NCI-H2171 treated with DMSO at 0.1 percent for 48 hours (cell line): ENCODE measurements at regions not wholly inside any gene's neighbourhood (a gene's known extent, or its start where the extent isn't known, plus 50 kb on each side); places are given as distances from the start of the nearest gene placed in this dataset.
A peak's percentile ranks its signal among the peaks of the same experiment; 100 is the strongest.

Experiments used
- DNase-seq: peaks from one replicate; lab custom pipeline; 2025; lab: John Stamatoyannopoulos, UW

DNA sequence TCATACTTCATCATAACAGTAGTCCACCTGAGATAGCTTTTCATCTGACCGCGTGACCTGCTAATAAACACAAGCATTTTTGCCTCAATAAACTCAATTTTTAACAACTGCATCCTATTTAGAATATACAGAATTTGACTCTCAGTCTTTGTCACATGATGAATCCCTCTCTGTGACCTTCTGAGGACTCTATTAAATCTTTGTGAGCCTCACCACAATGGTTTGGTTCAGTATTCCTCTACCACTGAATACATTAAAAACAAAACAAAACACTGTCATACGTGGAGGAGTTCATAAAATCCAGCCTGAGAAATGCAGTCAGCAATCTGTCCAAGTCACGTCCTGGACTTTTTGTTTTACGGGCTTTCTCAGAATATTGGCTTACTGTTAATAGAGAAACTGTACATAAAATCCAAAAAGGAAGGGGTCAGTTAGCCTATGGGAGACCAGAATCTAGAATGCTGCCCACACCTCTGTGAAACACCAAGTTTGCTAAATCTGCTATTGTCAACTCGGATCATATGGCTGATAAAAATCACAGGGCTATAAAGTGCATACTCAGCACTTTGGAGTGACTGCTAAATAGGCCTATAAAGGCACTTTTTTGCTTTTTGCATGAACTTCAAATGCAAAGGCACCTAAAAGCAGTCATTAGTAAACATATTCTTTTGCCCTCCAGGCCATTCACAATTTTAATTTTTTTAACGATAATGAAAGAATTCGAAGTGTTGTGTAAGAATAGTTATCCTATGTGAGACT lies 190.3 kb upstream of the HDDC2 start:
- no peak for DNase-seq

DNA sequence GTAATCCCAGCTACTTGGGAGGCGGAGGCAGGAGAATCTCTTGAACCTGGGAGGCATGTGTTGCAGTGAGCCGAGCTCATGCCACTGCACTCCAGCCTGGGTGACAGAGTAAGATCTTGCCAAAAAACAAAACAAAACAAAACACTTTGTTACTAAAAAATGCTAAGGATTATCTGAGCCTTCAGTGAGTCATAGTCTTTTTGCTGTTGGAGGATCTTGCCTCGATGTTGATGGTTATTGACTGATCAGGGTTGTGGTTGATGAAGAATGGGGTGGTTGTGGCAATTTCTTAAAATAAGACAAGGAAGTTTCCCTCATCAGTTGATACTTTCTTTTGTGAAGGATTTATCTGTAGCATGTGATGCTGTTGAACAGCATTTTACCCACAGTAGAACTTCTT lies 196.8 kb upstream of the HDDC2 start:
- DNase-seq = no peak

DNA sequence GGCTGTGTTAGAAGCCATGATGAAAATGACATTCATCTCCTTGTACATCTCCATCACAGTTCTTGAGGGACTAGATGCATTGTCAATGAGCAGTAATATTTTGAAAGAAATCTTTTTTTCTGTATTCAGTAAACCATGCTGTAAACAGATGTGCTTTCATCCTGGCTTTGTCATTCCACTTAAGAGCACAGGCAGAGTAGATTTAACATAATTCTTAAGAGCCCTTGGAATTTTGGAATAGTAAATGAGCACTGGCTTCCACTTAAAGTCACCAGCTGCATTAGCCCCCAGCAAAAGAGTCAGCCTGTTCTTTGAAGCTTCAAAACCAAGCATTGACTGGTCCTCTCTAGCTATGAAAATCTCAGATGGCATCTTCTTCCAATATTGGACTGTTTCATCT lies 197.8 kb upstream of the HDDC2 start:
- DNase-seq = no peak

DNA sequence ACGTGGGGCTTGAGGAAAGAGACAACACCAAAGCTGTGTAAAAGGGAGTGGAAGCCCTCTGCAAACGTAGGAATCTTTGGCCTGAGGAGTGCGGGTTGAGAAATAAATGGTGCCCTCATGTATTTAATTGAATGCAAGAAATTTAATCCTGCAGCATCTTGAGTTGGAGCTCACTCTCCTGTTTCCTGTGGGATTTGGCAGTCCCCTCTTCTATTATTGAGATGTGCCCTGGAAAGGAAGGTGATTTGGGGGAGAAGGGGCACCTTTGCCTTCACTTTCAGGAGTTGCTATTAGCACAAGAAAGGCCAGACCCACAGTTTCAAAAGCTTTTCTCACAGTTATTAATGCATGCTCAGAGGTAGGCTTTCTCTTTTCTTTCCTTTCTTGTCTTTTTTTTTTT lies 201.4 kb upstream of the HDDC2 start:
- DNase-seq = peak; percentile 57

DNA sequence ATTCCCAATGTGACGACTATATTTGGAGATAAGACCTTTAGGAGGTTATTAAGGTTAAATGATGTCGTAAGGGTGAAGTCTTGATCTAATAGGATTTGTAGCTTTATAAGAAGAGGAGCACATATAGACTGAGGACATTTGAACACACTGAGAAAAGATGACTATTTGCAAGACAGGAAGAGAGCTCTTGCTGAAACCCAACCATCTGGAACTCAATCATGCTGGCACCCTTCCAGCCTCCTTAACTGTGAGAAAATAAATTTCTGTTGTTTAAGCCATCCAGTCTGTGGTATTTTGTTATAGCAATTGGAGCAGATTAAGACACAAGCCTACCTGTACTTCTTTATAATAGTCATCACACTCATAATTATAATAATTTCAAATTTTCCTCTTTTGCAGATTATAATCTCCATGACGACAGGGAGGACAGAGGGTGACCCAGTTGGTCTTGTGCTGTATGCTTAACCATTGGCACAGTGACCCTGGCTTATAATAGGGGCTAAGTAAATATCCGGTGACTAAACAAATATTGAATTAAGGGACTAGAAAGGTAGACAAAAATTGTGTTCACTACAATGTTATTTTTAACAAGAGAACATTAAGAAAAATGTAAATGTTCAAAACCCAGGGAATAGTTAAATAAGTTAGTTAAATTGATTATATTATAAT lies 206.4 kb upstream of the HDDC2 start:
- peak; percentile 89 for DNase-seq

DNA sequence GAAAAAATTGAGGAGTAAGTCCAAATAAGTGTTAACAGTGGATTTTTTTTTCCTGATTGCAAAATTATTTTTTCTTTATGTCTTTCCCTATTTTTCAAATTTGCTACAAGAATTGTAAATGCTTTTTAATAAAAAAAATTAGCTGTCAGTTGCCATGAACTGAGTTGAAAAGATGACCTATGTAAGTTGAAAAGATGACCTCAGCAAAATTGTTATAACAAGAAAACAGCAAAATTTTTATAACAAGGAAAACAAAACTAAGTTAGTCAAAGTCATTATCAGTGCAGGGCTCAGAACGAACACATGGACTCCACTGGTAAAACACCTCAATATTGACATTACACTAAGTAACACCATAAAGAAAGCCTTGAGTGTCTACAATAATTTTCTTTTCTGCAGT lies 207.0 kb upstream of the HDDC2 start:
- DNase-seq = peak; percentile 21

DNA sequence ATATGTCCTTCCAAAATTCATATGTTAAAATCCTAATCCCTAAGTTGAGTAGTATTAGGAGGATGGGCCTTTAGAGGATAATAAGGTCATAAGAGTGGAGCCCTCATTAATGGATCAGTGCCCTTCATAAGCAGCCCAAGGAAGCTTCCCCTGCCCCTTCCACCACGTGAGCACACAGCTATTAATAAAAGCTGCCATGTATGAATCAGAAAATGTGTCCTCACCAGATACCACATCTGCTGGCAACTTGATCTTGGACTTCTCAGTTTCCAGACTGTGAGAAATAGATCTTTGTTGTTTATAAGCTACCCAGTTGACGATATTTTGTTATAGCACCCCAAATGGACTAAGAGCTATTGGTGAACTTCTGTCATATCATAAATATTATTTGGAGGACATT lies 207.7 kb upstream of the HDDC2 start:
- DNase-seq = peak; percentile 42

DNA sequence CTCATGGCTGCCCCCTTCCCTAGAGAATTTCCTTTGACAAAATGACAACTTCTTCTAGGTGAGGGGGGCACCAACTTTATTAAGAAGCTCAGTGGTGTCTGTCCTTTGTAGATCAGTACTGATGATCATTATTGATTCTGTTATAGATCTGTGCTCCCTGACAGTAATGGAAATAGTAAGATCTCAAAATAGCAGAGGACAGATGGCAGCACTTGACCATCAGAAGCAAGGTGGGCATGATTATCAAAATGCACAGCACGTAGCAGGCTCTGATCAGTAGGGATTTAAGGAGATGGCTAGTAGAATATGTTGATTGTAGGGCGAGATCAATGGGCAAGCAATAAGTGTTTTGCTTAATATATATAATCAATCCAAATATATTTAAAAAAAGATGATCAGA lies 208.6 kb upstream of the HDDC2 start:
- no peak for DNase-seq

DNA sequence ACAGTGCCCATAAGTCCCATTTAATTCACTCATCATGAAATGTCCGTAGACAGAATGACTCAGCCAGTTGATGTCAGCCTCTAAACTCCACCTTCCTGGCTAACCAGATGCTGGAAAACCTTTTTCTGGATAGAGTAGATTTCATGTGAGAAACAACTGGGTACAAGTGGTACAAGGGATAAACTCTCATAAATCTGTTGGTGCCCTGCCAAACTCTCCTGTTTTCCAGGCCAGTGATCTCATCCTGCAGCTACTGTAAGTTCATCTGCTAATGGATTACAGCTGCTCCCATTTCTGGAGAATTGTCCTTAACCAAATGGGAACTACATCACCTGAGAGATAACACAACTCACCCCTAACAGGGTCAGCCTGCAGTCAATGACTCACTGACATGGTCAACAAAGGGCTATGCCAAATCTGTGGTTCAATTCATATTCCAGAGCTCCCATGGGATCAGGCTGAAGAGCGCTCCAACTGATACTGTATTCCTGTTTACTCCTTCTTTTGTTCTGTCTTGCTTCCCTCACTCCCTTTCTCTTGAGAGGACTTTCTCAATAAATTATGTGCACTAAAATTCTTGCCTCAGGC lies 210.1 kb upstream of the HDDC2 start:
- peak; percentile 90 for DNase-seq

DNA sequence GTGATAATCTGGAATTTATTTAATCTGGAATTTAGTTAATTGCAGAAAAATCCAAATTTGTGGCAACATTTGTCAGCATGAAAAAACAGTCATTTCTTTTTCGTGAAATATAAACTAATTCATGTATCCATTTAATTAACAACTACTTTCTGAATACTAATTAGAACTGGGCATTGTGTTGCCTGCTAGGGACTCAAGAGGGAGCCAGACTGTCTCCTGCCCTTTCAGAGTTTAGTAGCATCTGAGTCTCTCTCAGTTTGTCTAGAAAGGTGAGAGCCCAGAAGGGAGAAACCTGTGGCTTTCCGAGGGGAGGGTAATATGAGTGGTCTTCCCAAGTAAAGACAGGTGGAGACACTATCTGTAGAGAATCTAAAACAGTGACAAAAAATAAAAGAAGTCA lies 210.9 kb upstream of the HDDC2 start:
- DNase-seq = peak; percentile 32

DNA sequence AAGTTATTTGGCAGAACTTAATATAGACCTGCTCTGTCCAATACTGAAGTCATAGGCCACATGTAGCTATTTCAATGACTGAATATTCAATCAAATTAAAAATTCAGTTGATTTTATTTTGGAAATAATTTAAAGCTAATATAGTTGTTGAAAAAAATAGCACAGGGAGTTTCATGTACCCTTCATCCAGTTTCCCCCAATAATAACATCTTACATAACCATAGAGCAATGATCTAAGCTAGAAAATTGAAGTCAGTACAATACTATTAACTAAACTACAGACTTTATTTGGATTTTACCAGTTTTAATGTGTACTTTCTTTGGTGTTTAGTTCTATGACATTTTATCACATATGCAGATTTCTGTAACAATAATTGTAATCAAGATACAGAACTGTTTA lies 212.2 kb upstream of the HDDC2 start:
- DNase-seq = no peak

DNA sequence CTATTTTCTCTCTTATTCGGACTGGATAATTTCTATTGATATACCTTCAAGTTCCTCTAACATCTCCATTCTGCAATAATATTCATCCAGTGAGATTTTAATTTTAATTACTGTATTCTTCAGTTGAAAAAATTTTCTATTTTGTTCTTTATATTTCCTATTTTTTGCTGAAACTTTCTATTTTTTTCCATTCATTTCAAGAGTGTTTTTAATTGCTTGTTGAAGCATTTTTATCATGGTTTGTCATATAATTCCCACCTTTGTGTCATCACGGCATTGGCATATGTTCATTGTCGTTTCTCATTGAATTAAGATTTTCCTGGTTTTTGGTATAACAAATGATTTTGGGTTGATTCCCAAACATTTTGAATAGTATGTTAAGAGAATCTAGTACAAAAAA lies 214.9 kb upstream of the HDDC2 start:
- no peak for DNase-seq

DNA sequence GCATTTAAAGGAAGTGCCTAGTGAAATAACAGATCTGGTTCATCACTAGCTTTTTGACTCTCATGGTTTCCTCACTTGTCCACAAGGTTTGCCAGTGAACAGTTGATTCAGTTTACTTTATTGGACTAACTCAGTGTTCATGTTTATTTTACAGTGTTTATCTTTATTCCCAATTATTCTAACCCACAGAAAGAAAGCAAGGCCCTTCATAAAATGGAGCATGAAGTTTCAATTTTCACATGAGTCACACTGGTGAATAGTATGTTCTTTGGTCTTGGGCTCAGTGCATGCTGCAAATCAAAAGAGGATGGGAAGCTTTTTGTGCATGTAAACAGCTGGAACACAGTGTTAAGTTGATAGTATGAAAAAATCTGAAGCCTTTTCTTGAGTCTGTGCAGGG lies 217.6 kb upstream of the HDDC2 start:
- no peak for DNase-seq

DNA sequence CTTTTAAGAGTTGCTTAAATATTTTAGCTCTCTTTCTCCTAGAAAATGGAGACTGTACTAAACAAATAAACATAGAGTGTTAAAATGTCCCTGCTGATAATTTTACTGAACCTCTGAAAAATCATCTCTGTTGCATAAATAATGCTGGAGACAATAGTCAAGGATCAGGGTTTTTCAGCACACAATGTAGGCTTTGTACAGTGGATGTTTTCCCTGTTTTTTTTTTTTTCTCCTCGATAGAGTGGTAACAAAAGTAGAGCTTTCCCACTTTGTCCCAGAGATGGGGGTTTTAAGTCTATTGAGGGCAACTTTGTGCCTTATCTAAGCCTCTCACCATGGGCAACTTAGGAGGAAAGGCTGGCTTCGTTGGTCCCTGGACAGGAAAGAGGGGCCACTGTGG lies 222.6 kb upstream of the HDDC2 start:
- no peak for DNase-seq

DNA sequence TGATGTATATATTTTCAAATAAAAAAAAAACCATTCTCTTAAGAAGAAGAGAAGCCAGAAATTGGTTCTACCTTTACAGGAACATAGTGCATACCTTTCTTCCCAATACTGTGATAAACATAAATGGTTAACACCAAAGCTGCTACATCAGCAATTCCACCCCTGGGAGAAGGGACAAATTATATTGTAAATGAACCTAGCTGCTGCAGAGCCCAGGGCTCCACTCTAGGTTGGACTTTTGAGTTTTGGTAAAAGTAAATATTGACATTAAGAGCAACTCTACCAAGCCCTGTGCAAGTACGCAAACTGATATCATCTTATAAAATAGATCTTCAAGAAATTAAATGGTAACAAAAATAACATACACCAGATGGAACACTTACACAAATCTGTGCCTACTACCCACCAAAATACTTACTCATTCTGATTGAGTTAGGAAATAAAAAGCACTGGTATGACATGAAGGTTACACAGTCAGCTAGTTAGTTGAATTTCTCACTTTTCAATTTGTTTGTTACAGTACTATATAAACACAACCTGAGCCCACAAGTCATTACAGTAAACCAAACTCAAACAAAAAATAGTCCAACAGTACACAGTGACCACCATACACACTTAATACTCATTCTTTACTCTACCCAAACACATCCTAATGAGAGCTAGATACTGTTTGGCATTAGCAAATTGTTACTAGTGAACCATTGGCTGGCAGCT lies 223.3 kb upstream of the HEY2 start:
- DNase-seq = peak; percentile 25

DNA sequence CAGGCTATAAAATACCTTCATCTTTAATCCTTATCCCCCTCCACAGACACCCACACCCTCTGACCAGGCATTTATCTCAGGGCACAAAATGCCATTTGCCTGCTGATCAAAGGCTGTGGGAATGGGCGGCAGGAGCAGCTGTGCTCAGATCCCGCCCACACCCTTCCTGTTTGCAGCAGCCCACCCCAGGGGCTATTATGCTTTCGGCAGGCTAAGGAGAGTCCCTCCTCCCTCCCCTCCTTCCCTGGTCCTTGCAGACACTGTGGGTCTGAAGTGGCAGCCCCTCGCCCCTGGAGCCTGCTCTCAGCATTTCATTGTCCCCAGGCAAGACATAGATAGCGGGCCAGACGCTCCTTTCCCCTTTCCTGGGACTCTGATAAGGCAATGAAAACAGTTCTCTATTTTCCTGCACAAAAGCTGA lies 220.8 kb upstream of the HEY2 start:
- DNase-seq = no peak

DNA sequence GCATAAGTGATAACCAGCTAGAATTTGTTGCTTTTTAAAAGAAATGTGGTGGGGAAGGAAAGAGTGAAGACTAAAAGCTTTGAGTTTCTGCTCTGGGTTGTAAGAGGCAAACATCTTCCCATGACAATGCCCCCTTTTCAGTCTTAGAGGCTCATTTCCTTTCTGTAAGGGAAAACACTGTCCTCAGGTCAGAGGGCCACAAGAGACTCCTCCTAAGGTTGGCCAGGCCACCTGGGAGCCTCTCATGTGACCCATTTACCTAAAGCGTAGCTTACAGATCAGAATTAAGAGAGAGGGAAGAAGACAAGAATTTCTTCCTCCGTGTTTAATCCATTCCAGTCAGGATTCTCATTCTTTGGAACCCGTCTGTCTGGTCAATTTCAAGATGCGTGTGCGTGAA lies 220.4 kb upstream of the HEY2 start:
- DNase-seq = no peak

DNA sequence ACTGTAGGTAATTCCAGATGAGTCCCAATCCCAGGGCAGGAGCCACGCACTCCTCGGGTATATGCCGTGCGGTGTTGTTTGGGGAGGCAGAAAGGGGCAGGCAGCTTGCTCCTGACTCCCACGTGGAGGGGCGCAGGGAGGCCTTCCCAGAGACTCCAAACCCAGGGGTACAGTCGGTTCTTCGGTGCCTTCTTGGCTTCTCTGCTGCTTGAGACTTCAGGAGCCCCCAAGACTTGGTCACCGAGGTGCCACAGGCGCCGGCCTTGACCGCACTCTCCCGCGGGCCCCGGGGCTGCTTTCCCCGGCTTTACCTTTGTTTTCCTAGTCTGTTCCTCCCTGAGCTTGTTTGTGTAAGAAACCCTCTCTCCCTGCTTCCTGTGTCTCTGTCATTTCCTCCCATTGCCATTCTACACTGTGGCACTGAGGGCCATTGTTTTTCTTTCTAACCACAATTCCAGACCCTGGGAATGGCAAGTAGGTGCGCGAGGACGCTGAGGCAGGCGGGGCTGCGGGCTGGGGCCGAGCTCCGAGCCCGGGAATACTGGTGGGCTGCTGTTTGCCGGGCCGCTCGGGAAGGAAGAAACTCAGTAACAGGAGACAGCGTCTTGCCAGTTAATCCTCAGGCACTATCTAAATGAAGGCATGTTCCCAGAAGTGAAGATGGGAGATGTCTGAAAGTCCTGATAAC lies 215.6 kb upstream of the HEY2 start:
- DNase-seq = no peak

DNA sequence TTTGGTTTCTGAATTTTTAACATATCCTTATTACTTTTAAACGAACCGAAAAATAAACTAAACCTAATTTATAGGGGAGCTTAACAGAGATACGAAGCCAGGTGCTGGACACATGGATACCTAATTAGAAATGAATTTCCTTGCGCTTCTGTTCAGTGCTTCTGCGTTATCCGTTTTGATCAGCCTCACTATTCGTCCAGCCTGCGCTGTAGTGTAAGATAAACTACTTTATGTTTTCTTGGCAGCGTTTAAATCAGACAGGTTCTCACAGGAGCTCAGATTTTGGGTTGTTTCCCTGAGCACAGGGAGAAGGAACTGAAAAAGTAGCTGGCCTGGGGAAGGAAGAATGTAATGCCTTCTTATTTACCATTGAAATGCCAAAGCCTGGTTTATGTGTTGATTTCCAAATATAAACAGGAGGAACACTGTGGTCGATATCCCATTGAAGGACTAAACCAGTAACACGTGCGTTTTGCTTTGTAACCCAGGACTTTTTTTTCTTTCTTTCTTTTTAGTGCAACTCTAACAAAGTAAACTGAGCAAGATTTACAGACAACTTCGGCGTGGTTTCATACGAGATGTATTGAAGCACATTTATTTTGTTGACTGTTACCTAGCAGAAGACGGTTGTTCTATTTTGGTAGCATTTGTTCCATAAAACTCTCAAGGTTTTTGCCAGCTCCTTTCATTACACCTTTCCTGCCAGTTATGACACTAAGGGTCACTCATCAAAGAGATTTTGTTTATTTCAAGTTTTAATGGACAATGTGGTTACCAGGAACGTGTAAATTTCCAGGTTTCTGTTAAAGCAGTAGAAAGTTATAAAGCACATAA lies 214.8 kb upstream of the HEY2 start:
- no peak for DNase-seq

DNA sequence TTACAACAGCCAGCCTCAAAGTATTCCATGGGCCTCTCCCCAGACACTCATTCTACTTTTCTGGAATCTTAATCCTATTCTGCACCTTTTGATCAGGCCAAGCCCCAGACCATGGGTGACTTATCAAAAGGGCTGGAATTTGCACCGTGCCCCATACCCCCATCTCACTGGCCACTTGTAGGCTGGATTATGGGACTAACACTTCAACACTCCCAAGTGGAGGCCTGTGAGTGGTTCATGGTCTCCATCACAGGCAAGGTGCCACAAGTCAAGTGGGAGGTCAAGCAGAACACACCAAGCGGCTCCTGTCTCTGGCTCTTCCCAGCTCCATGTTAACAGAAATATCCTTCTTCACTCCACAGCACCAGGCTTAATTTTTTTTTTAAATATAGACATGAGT lies 212.3 kb upstream of the HEY2 start:
- DNase-seq = no peak

DNA sequence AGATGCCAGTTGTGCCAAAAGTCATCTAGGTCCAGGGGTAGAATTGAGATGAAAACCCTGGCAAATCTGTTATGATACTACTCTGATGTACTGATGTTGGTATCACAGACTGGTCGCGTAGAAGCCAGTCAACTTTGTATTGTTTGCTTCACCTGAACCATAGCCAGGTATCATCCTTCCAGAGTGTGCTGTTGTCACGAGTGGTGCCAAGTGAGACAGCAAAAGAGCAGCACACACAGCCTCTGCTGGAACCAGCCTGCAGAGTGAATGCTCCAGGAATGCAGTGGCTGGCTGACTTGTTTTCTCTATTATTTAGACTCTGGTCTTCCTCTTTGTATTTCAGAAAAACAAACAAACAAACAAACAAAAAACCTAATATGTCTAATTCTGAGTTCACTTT lies 209.5 kb upstream of the HEY2 start:
- no peak for DNase-seq
